NCI-H524 (cell line): ENCODE measurements at regions not wholly inside any gene's neighbourhood (a gene's known extent, or its start where the extent isn't known, plus 50 kb on each side); places are given as distances from the start of the nearest gene placed in this dataset.

Experiments used
- DNase-seq, 2 experiments: peaks; one replicate each; lab custom pipeline; 2025; lab: John Stamatoyannopoulos, UW

- no peak for DNase-seq
Measured at GRCh38 chr7:10117815-10118214, 855.9 kb upstream of the PHF14 start.

- no peak for DNase-seq
Measured at GRCh38 chr7:10120936-10121335, 852.7 kb upstream of the PHF14 start.

- no peak for DNase-seq
Measured at GRCh38 chr7:10121631-10122030, 852.0 kb upstream of the PHF14 start.

GRCh38 chr7:10122551-10123100, 851.0 kb upstream of the PHF14 start:
- peak in 1 of 2 experiments; percentile 1 for DNase-seq

GRCh38 chr7:10128748-10129147, 844.9 kb upstream of the PHF14 start:
- peak in 1 of 2 experiments; percentile 28 for DNase-seq

- no peak for DNase-seq
Measured at GRCh38 chr7:10138087-10138854, 835.4 kb upstream of the PHF14 start.

- DNase-seq = no peak
Measured at GRCh38 chr7:10146271-10146670, 827.4 kb upstream of the PHF14 start.

GRCh38 chr7:10156972-10157371, 816.7 kb upstream of the PHF14 start:
- no peak for DNase-seq

- no peak for DNase-seq
Measured at GRCh38 chr7:10181996-10182395, 791.7 kb upstream of the PHF14 start.

GRCh38 chr7:10192074-10192473, 781.6 kb upstream of the PHF14 start:
- no peak for DNase-seq

- DNase-seq = no peak
Measured at GRCh38 chr7:10205696-10206095, 768.0 kb upstream of the PHF14 start.

GRCh38 chr7:10210000-10210399, 763.7 kb upstream of the PHF14 start:
- no peak for DNase-seq

GRCh38 chr7:10211016-10211415, 762.7 kb upstream of the PHF14 start:
- DNase-seq = no peak

GRCh38 chr7:10211861-10212260, 761.8 kb upstream of the PHF14 start:
- no peak for DNase-seq

GRCh38 chr7:10212649-10213048, 761.0 kb upstream of the PHF14 start:
- no peak for DNase-seq

- DNase-seq = no peak
Measured at GRCh38 chr7:10216462-10216861, 757.2 kb upstream of the PHF14 start.

GRCh38 chr7:10221084-10221483, 752.6 kb upstream of the PHF14 start:
- DNase-seq = no peak

GRCh38 chr7:10222976-10223375, 750.7 kb upstream of the PHF14 start:
- no peak for DNase-seq

- DNase-seq = no peak
Measured at GRCh38 chr7:10225275-10225674, 748.4 kb upstream of the PHF14 start.

GRCh38 chr7:10237306-10237705, 736.4 kb upstream of the PHF14 start:
- DNase-seq = peak in 1 of 2 experiments; percentile 24

- DNase-seq = no peak
Measured at GRCh38 chr7:10238641-10239040, 735.0 kb upstream of the PHF14 start.

GRCh38 chr7:10239695-10240345, 733.9 kb upstream of the PHF14 start:
- no peak for DNase-seq

GRCh38 chr7:10245406-10245805, 728.3 kb upstream of the PHF14 start:
- peak; percentile 52 to 84 for DNase-seq
